ENCODE measurements at regions not wholly inside any gene's neighbourhood (a gene's known extent, or its start where the extent isn't known, plus 50 kb on each side); places are given as distances from the start of the nearest gene placed in this dataset.

DNA sequence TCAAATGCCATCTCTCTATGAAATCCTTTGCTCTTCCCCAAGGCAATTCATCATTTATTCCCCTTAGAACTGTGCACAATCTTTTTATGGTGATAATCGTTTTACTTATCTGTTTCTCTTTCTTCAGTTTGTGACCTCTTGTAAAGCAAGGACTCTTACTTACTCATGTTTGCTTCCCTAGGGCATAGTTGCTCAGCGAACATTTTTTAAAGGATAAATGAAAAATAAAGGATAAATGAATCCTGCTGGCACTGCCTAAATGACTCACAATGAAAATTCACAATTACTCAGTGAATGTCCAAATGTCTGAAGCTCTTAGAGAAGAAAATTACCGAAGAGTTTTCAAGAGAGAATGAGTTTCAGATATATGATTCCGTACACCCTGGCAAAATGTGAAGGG is 671.7 kb downstream of the CDH11 start:
- DNase-seq = no peak

DNA sequence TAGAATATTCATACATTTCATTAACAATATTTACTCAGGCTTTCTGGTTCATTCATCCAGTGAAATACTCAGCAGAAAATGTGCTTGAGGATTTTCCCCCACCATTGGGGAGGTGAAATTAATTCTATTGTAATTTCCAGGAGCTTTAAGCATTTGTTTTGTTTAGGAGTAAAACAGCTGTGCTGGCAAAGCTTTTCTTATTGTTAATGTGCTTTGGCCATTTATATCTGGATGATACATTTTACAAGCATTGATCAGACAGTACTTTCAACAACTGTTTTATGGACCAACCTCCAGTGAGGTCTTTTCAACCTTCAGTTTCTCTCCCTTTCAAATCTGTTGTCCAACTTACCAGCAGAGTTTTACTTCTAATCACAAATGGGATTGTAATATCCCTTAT is 672.4 kb downstream of the CDH11 start:
- no peak for DNase-seq

- no peak for DNase-seq
These were observed 676.2 kb downstream of the CDH11 start for GRCh38 chr16:64445649-64446048.

- no peak for DNase-seq
These were observed 676.6 kb downstream of the CDH11 start for GRCh38 chr16:64445245-64445644.

DNA sequence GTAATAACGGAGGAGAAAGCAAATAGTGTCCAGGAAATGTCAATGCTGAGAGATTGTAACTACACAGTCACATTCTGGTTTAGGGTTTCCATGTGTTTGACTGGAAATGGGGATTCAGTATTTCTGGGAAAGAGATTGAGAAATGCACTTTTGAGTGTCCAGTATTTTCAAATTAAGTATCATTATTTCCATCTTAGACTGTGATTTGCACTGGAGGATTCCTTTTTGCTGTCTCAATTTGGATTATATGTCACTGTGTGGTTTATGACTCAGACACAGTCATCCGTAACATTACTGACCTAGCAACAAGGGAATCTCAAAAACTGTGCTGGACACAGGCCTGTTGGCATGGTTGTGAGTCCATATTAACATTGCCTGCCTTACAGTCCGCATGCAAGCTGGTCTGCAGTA is 681.4 kb downstream of the CDH11 start:
- no peak for DNase-seq

DNA sequence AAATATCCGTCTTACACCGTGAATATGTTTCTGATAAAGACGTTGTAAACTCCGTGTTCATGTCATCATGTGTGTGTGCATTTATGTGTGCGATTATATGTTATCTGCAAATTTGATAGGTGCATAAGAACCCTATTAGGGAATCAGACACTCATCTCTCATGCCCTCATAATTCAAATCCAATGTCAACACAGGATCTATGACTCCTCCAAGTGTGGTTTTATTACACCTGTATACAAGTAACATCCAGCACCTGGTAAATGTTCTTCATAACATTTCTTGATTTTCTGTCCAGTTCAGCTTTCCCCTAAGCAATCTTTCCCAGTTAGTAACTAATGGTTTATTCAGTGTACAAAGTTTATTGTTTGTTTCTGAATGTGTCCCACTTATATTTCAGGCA is 681.9 kb downstream of the CDH11 start:
- DNase-seq = no peak

DNA sequence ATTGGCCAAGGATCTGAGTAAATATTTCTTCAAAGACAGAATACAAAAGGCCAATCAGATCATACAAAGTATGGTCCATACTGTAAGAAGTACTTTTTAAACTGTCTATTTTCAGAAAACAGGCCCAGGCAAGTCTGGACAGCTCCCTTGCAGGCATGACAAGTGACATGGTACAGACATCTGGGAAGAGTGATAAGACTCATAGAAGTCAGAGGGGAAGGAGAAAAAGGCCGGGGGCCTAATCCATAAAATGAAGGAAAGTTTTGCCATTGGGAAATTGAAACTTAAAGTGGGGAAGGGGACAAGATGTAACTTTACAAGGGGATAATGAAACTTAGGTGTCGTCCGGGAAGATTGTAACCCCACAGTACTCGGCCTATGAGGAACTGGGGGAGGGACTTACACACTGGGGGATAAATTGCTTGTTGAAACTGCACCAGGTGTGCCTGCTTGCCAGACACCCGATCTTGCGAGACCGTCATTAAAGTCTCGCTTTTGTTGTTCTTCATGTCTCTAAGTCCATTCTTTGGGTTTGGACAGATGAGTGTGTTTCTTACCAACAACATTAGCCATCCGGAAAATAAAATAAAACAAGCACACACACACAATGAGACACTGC is 684.0 kb downstream of the CDH11 start:
- DNase-seq = no peak

DNA sequence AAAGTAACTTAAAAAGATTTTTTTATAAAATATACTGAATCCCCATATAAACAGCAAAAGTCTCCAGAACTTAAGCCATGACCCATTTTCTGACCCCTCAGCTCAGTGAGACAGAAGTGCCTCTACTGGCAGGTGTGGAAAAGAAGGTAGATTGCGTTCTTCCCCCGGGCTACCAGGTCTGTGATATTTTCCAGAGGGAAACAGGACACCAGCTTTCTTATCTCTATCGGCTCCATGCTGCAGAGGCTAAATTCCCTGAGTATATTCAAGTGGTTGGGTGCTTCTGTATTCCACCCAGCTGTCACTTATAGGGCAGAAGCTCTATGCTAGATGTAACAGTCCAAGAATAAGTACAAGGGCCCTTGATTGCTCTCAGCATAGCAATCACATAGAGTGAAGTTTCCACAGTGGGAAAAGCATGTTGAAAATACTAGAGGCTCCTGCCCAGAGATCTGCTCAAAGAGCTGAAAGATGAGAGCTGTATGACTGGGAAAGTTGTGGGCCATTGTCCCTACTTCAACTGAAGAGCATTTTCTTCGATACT is 687.3 kb downstream of the CDH11 start:
- DNase-seq = no peak

DNA sequence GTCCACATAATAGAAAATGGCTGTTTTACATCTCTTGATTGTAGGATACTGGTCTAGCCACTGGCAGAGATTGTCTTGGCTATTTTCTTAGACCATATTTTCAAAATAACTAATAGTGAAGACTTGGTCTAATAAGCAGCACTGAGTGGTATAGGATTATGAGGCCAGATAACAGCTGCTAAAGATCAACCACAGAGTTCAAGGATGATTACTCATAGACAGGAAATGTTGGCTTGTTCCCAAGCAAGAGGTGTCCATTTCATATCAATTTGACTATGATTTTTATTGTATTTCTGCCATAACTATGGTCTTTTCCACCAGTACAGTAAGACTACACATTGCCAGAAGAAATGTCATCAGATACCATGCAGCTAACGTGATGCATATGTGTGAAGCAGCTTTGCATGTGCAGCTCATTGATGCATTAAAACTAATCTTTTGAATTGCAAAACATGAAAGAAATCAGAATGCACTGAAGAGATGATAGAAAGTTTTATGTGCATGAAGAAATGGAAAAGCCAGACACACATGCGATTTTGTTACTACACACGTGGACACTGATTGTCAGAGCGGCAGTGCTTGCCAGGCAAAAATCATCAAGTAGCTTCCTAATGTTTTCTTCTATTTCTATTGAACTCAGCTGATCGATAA is 693.3 kb downstream of the CDH11 start:
- peak; percentile 22 for DNase-seq

DNA sequence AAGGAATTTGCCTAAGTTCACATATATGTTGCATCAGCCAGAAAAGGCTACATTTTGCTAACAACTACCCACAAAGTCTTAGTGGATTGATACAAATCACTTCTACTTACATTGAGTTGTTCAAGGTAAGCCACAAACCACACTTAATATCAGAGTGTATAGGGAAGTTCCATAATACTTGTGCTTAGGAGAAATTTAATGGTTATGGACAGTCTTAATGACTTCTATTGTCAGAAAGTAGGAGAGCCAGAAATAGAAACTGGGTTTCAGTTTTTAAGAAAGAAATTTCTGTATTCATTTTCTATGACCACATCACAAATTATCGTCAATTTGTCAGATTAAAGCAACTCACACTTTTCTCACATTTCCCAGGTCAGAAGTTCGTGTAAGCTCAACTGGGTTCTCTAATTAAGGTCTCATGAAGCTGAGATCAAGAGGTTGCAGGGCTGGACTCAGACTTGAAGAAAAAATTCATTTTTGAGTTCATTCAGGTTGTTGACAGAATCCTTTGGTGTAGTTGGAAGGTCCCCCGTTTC is 695.7 kb downstream of the CDH11 start:
- no peak for DNase-seq

DNA sequence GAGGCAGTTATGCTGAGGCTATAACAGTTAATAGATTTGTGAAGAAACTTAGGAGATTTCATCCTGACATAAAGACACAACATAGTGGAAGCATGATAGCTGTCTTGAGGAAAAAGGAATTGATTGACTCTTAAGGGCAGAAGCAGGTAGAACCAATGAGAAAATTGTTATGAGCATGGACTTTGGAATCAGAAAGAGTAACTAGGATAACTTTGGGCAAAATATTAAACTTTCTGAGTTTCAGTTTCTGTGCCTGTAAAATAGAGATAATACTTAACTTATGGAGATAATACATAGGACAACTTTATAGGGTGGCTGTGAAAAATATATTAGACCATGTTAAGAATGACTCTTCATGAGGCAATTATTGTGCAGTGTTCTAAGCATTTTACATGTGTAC is 696.5 kb downstream of the CDH11 start:
- no peak for DNase-seq

DNA sequence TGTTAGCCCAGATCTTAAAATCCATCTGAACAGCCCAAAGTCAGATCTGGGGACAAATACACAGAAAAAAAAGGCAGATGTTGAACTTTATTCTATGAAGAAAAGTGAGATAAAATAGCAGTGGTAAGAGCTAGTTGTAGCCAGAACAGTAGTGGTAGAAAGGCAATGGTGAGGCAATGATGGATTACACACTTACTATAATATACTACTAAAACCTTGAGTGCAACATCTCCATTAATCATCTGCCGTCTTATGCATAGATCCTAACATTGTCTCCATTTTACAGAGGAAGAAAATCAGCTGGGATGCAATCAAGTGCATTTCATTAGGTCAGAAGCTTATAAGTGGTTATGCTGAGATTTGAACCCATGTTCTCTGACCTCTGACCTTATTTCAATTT is 699.6 kb downstream of the CDH11 start:
- DNase-seq = no peak

GRCh38 chr16:64421515-64421914 is 700.3 kb downstream of the CDH11 start:
- no peak for DNase-seq

DNA sequence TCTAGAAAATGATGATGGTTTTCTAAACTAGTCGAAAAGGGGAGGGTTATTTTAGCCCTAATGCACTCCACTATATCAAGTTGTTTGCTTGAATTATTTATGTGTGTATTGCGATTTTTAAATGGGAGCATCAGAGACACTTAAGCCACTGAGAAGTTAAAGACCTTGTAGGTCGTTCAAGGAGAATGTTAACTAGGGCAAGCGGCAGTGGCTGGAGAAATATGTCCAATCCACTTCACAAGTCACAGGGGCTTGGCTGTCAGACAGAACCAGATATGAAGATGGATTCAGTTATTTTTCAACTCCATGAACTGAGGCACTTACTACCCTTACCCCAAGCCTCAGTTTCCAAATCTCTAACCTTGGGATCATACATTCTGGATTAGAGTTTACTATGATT is 702.0 kb downstream of the CDH11 start:
- no peak for DNase-seq

- DNase-seq = no peak
These were observed 704.1 kb downstream of the CDH11 start for GRCh38 chr16:64417711-64418227.

DNA sequence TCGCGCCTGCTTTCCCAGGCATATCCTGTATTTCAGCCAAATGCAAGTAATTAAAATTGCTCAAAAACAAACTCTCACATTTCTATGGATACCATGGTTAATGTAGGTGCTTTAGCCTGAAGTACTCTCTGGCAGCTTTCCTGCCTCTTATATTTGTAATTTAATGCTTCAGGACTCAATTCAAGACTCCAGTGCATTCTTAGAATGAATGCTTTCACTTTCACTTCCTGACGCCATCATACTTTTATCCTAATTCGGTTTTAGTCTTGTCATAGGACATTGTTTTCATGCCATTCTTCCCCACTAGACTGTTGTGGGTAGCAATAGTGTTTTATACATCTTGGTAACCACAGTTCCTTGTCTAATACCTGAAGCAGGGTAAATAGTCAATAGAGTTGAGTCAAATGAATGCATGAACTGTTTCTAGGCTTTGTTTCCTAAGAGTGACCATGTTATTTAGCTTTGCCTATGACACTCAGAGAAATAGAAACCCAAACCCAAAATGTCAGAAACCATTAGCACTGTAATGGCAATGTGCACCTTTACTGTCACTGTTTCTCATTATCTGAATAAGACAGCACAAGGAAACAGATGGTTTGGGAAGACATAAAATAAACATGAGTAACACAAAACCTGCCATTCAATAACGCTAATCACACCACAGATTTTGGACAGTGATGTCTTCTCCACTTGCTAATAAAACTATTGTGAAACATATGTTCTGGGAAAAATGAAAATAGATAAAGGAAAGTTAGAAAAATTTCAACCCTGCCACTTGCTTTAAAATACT is 705.5 kb downstream of the CDH11 start:
- peak; percentile 41 for DNase-seq

DNA sequence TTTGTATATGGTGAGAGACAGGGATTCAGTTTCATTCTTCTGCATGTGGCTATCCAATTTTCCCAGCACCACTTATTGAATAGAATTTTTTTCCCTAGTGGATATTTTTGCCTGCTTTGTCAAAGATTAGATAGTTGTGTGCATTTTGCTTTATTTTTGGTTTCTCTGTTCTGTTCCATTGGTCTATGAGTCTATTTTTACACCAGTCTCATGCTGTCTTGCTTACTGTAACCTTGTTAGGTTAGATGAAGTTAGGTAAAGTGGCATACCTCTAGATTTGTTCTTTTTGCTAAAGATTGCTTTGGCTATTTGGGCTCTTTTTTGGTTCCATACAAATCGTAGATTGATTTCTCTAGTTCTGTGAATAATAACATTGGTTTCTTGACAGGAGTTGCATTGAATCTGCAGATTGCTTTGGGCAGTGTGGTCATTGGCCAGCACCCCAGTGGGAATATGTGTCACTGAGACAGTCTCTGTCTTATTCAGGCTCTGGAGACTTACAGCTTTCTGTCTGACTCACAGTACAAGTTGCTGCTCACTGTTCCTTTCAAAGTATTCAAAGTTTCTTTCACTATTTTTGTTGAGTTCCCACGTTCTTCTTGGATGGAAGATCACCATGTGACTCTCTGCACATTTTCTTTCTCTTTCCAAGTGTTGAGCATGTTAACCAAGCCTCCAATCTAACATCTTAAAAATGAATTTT is 709.1 kb downstream of the CDH11 start:
- no peak for DNase-seq

DNA sequence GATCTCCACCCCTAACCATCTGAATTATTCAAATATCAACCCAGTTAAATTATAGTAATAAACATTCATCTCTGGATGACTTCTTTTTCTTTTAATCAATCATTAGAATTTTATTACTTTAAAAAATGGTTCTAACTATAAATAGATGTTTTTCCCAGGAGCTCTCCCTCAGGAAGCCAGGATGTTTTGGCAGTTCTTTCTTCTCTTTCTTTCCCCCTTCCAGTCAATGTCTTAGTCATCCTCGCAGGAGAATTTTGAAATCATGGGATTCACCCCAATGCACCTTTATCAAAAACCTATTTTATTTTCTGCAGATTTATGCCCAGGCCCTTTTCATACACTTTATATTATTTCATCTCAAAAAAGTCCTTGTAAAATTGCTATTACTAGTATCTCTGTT is 711.6 kb downstream of the CDH11 start:
- no peak for DNase-seq

- DNase-seq = no peak
These were observed 712.1 kb downstream of the CDH11 start for GRCh38 chr16:64409783-64410210.

DNA sequence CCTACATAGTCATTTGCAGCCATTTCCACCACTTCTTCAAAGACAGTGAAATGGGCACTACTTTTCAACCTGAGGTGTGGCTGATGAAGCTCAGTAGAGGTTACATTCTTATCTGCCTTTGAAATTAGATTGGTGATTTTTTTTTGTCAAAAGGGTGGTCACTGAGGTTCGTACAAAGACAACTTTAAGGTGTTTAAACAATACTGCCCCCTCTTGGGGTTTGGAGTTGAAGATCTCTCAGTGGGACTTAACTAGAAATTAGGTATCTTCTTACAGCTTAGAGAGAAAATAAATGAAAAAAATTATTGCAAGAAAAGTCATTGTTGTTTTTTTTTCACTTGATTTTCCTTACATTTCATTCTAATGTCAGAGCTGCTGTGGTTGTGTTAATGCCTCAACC is 713.2 kb downstream of the CDH11 start:
- no peak for DNase-seq

- no peak for DNase-seq
These were observed 715.1 kb downstream of the CDH11 start for GRCh38 chr16:64406770-64407181.

DNA sequence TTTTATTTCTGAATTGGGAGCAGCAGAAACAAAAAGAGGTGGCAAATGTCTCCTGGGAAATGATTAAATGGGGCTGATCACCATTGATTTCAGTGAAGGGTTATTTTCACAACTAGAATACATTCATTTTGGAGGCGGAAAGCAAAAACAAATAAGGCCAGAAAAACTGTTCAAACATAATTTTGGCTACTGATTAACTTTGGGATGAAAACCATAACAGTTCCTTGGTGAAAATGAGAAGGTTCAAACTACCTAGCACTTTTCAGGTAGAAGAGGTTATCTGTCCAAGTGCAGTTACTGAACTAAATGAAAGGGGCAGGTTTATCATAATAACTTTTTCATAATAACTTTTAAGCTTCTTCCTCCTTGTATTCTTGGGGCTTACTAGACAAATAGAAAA is 718.5 kb downstream of the CDH11 start:
- no peak for DNase-seq

DNA sequence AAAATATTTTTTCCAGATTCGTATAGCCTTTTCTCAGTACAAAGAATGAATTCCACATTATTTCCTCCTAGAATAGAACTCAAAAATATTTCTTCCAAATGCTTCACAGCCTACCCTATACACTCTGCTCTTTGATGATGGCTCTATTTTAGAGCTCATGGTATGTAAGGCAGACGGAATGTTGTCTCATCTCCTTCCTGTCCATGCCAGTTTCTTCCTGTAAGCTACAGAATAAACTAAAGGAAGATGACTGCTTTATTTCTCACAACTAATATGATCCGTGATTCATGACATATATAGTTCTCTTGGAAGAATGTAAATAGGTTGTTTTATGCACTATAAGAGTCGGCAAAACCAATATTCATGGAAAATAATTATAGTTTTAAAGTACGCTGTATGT is 723.1 kb downstream of the CDH11 start:
- no peak for DNase-seq
